HG03045 (cell line): ENCODE measurements at regions not wholly inside any gene's neighbourhood (a gene's known extent, or its start where the extent isn't known, plus 50 kb on each side); places are given as distances from the start of the nearest gene placed in this dataset.

ENCODE experiments used
- ATAC-seq: cut with Tn5 transposase; IDR thresholded peaks from one replicate; pipeline ENCODE4 v1.9.1; 2021; ENCODE audit warnings: mild to moderate bottlenecking, moderate library complexity; ENCODE audit not compliant: unreplicated experiment

DNA sequence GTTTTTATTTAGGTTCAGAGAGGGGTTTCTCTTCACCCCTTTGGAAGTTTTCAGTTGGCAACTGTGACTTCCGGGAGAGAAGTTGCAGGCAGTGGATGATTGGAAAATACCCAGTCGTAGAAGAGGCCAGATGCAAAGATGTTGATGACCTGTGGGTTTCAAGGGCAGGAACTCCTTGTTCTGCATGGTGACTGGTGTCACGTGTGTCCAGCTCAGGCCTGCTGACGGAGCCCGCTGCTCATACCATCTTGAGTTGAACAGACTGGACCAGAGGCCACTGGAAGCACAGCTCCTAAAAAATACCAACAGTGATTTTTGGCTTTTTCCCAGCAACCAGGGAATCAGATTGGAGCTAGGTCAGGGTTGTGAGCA lies 243.9 kb upstream of the KLF4 start:
- ATAC-seq: no peak

DNA sequence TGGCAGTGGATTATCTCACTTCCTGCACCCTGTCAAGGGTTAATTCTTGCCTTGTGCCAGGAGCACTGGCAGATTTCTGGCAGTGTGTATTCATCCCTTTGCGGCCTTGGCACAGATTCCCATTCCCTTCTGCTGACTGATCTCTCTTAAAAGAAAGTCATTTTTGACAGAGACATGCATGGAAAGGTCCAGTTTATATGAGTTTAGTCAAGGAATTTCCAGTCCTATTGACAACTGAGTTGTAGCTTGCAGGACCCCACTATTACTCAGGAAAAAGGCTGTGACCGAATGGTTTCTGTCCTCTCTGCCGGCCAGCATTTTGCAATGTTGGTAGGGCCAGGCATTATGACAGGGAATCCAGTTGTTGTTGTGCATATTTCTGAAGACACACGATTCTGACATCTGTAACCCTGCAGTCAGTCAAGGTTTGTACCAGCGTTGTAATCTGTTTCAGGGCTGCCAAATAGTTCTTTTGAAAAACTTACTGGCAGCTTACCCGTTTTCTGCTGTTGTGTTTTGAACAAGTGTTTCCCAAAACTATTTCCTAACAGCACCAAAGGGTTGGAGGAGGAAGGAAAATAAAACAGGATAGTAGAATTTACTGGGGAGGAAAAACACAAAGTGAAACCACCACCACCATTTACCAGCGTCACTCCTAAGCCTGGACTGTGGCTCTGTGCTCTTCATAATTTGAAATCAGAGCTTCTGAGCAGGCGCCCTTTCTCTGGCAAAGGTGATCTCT lies 243.4 kb upstream of the KLF4 start:
- ATAC-seq: no peak

DNA sequence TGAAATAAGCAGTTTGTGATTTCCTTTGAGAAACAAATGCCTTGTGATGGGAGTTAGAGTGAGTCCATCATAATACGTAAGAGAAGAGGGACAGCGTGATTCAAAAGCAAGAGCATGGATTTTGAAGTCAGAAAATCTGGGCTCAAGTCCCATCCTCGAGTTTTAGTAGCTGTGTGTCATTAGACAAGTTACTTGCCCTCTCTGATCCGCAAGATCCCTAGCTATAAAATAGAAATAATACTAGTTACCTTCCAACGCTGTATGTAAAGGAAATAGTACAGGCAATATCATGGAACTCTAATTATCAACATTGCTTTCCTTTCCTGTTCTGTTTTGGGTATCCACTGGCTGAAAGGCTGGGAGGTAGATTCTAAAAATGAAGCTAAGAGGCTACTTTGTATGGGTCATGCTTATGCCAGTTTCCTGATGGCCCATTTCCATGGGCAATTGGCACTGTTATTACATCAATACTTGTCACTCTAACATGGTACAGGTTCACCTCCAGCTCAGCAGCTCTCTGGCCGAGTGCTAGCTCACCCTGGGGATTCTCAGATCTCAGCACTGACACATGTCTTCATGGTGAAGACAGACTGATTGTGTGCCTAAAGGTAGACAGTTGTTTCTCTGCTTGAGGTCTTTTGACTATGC lies 241.7 kb upstream of the KLF4 start:
- ATAC-seq: no peak

DNA sequence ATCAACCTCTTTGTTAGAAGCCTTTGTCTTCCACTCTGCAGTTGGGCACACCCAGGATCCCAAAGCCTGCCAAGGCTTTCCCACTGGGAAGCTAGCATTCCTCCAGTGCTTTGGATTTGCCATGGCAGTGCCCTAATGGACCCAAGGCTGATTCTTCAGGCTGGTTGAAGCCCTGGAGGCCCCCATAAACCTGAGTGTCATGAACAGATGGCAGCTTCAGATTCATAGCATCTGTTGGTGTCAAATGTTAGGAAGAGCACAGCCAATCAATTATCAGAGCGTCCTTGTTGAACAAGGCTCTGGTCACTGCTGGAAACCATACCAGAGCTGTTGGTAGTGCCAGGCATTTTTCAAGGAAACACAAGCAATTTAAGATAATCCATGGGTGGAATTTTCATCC lies 241.1 kb upstream of the KLF4 start:
- no peak for ATAC-seq

DNA sequence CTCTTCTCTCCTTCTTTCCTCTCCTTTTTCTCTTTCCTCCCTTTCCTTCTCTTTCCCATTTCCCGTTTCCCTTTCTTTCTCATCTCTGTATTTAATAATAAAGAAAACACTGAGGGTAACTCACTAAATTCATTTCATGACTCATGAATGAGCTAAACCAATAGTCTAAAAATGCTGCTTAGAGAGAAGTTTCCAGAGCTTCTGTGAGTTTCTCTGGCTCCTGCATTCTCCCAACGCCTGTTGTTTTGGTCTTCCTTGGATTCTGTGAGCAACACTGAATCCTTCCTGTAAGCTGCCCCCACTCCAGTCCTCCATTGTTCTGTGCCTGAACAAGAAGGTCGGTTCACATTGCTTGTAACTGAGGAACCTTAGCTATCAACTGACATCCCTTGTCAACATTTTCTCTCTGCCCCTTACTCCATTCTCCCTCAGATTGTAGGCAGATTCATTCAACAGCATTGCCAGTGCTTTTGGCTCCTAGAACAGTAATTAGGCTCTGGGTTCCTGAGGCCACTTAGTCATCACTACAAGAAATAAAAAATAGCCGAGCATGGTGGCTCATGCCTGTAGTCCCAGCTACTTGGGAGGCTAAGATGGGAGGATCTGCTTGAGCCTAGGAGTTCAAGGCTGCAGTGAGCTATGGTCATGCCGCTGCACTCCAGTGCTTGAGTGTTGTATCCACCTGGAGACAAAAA lies 237.7 kb upstream of the KLF4 start:
- no peak for ATAC-seq

DNA sequence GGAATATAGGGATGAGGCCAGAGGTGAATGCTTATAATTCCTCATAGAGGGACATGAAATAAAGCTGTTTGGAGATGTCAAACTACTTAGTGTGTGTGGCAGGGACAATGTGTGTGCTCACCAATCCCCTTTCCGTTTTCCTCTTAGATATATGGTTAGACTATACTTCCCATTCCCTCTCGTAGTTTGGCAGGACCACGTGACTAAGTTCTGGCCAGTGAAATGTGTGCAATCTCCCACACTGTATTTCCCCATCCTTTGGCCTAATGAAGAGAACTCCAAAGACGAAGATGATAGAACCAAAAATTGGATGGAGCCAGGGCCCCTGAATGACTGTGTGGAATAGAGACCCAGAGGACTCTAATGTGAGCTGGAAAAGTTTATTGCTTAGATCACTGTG lies 233.4 kb upstream of the KLF4 start:
- no peak for ATAC-seq

DNA sequence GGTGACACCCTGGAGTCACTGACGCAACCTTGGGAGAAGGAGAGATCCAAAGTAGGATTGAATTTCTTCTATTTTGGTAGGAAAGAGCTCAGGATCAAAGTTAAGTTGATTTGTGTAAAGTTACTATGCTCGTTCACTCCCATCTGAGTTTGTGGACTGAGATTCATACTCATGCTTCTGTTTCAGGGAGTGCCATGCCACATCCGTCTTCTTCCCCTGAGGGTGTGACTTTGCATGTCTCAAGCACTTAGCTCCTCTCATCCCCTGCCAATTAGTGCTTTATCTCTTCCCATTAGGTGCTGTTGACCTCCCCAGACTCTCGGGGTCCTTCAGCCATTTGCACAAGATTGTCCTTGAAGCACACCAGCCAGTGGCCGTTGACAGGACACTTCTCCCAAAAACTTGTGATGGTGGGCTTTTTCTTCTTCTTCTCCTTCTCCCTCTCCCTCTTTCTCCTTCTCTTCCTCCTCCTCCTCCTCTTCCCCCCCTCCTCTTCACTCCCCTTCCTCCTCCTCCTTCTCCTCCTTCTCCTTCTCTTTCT lies 232.2 kb upstream of the KLF4 start:
- ATAC-seq: no peak

DNA sequence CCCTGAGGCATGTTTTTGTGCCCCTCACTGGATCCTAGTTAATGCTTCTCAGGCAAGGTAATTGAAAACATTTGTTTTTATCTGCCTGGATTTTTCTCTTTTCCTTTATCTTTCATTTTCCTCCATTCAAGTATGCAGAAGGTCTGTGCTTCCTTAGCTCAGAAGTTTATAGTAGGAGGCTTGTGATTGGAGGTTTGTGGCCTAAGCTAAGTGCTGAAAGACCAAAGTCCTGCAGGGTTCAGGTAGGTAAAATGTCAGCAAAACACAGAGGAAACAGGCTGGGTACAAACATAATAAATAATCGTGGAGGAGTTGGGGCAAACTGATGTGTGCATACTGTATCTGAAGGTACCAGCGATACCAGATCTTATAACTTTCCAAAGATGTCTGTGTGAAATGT lies 230.9 kb upstream of the KLF4 start:
- no peak for ATAC-seq

DNA sequence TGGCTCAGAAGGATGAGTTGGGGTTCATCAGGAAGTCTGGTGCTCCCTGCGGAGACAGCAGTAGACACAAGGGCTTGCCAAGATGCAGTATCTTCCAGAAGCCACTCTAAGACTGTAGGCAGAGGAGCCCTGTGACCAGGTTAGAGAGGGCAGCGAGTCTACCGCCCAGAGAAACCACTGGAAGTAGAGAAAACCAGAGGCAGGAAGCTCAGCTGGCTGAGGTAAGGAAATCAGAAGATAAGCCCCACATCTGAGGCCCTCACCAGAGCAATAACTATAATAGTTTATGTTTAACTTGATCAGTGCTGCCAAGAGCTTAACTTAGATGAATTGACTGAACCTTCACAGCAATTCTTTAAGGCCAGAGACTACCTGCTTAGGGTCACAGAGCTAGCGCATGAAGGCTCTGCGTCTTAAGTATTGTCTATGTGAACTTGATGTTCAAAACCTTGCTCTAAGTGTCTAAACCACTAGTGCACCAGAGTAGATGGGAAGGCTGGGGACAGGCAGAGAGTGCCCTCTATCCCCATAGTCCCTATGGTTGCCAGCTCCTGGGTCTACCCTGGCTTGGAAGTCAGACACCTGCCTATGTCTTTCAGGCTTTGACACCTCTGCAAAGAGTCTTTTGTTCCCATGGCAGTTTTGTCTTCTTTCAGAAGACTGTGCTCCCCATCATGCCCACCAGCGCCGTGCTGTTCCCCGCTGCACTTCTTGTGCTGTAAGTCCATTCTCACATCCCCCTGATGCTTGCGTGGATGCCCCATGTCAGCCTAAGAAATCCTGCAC lies 228.2 kb upstream of the KLF4 start:
- no peak for ATAC-seq

DNA sequence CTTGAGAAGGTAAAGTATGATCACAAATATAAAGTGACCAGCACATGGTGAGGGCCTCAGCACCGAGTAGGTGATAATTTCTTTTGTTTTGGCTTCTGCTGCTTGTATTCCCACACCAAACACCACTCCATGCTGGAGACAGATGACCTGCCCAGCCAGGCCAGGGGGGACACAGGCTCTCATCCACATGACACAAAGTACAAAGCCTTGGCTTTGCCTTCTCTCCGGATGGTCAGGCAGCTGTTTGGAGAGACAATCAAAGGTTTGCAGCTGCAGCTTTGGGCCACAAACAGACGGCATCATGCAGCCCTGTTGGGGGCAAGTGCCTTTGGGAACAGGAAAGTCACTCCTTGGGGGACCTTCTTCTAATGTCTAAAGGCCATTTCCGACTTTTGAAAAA lies 226.2 kb upstream of the KLF4 start:
- ATAC-seq: no peak

DNA sequence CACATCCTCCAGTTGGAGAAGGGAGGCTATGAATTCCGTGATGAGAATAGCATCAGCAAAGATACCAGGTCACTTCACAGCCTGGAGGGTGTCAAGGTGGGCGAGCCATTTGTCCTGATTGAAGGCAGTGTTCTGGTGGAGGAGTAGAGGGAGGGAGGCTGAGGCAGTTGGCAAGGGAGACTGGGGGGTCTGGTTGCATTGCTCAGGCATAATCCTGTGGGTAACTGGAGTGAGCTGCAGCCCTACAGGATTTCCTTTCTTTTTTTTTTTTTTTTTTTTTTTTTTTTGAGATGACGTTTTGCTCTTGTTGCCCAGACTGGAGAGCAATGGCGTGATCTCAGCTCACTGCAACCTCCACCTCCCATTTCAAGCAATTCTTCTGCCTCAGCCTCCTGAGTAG lies 223.9 kb upstream of the KLF4 start:
- ATAC-seq: no peak

DNA sequence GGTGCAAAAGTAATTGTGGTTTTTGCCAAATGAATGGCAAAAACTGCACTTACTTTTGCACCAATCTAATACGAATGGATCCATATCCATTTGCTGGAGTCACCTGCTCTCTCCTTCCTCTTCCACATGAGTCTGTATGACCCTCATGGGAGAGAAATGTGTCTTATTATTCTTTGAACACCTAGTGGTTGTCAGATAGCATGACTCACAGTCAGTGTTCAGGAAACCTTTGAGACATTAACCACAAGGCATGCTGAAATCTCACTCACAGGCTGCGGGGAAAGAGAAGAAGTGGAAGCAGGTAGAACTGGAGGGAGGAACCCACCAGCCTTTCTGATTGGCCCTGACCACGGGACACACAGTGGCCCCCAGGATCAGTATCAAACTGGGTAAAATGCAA lies 222.8 kb upstream of the KLF4 start:
- no peak for ATAC-seq

DNA sequence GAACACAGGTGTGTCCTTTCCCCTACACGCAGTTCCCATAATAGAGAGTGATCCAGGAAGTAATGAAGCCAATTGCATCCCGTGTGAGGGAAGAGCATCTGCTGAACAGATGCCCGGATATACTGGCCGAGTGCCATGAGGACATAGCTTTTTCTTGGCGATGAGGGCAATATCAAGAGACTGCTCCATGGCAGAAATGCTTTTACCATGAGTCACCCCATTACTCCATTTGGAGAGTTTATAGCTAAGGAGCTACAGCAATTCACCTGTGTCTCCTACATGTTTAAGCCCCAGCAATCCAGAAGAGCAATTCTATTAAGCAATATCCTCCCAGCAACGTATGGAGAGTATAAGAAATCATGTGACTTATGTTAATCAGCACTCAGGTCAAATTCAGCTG lies 222.0 kb upstream of the KLF4 start:
- no peak for ATAC-seq

DNA sequence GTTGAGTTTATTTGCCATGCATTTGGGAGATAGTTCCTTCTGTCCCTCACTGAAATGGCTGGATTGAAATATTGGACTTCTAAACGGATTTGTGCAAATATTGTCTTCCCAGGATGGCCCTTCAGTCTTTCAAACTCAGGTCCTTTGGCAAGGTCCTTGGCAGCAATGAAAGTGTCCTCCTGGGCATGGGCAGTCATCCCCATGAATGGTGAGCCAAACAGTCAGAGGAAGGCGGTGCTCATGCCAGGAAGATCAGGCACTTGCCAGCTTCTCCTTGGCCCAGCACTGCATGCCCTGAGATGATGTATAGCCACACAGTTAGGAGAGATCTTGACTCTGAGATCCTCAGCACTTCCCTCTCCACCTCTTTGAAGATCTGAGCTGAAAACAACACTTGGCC lies 221.4 kb upstream of the KLF4 start:
- ATAC-seq: no peak

DNA sequence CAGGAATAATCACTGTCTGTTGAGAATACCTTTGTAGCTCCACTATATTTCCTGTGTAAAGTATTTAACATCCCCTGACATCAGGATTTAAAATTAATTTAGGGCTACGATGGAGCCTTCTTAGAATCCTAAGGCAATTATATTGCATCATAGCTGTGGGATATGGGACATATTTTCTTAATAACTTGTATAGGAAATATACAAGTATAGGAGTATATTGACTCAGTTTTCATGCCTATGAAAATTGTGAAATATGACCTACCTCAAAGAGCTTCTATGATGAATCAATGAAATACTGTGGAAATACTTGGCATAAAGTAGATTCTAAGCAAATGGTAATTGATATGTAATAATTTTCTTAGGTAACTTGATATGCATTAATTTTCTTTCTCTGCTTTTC lies 221.0 kb upstream of the KLF4 start:
- no peak for ATAC-seq

DNA sequence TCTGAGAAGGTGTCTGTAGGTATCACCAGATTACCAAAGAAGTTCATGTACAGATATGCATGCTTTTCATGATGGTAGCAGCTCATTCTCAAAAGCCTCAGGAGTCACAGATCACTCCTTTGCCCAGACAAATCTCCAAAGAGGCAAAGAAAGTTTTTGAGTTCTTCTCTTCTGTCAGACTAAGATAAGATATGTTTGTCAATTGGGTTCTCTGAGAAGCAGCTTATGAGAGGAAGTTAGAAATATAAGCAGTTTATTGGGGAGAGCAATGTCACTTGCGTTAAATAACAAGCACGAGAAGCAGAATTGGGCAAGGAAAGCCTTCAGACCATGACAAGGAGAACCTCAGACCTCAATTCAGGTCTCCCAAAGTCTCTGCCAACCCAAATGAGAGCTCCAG lies 219.2 kb upstream of the KLF4 start:
- ATAC-seq: no peak

DNA sequence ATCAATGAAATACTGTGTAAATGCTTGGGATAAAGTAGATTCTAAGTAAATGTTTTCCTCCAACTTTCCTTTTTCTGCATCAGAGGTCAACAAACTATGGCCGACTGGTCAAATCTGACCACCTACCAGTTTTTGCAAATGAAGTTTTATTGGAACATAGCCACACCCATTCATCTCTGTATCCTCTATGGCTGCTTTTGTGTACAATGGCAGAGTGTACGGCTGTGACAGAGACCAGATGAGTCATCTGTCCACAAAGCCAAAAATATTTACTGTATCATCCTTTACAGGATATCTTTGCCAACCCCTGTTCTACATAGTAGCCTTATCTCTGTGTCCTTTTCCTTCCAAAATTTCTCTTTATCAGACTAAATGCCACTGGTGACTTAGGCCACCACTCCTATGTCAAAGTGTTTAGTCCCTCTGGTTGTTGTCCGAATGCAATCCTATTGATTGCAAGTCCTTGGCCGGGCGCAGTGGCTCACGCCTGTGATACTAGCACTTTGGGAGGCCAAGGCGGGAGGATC lies 218.4 kb upstream of the KLF4 start:
- no peak for ATAC-seq

DNA sequence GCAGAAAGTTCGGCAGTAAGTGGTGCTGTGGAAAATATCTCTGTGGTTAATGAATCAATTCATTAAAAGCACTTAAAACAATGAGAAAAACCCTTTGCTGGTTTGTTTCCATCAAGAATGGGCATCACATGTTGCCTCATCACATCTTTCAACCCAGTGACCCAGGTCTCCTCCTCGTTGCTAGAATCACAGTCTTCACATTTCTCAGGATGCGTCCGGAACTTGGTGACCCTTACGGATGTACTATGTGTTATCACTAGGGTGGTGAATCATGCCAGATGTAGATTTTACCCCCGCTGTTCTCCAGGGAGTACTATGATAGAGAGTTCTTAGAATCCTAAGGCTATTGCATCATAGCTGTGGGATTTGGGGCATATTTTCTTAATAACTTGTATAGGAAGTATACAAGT lies 217.9 kb upstream of the KLF4 start:
- ATAC-seq: no peak

DNA sequence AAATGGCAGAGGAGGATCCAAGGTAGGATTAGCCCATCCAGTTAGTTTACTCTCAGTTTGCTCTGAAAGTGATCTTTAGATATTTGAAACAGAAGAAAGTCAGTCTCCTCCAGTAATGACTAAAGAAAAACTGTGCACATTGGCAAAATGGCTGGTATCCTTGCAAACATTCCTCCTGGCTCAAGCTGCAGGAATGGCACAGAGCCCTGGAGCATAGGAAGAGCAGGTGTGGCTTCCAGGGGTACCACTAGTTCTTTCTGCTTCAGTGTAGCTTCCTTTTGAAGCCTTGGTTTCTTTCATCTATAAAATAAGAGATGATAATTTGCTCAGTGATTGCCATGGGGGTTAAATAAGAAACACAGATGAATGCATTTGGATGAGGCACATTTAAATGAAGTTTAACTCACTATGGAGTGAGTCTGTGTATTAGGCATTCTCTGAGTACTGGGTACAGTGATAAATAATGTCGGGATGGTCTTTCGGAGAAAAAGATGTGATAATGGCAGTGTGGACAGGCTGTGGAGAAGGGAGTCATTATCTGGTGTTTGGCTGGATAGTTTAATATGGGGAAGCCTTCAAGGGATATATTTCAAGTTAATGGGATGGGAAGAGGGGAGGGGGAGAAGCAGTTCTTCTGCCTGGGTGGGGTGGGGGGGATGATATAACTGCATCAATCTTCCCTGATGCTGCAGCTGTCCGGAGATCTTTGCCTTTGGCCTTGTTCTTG lies 217.3 kb upstream of the KLF4 start:
- ATAC-seq: no peak

DNA sequence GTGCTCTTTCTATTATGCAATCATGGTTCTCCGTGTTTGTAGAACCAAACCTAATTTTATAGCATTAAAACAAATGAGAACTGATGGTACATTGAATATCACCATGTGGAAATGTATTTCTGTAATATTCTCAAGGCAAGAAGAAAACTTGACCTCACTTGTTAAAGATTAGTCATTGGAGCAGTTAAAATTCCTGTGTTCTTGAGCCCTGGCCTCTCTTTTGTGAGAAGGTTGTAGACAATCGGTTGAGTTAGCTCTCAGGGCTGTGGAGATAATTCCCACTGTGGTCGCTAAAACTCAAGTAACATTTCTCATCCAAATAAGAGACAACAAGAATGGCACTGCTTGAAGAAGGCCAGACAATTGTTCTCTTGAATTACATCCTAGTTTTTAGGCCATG lies 216.0 kb upstream of the KLF4 start:
- ATAC-seq: no peak
